ENCODE measurements at regions not wholly inside any gene's neighbourhood (a gene's known extent, or its start where the extent isn't known, plus 50 kb on each side); places are given as distances from the start of the nearest gene placed in this dataset.
"Not testable (repeated sequence)": the region's sequence is repeated elsewhere in the genome, so short reads cannot be mapped to it uniquely, and the experiment has no call there.

GRCh38 chr2:9708683-9709538, 78.1 kb upstream of the YWHAQ start:
- DNase-seq, result no peak

GRCh38 chr2:9709539-9710285, 78.9 kb upstream of the YWHAQ start:
- DNase-seq, result no peak

- no peak for DNase-seq
These were observed 79.5 kb upstream of the YWHAQ start for GRCh38 chr2:9710311-9710710.

- DNase-seq, result no peak
These were observed 81.5 kb upstream of the YWHAQ start for GRCh38 chr2:9712263-9712662.

- DNase-seq, result no peak
These were observed 83.9 kb upstream of the YWHAQ start for GRCh38 chr2:9714630-9715214.

- DNase-seq, result no peak
These were observed 84.4 kb upstream of the YWHAQ start for GRCh38 chr2:9715238-9715637.

GRCh38 chr2:9717886-9718451, 87.2 kb upstream of the YWHAQ start:
- no peak for DNase-seq

GRCh38 chr2:9720352-9721093, 89.7 kb upstream of the YWHAQ start:
- DNase-seq, result peak; percentile 87

- no peak for DNase-seq
These were observed 90.5 kb upstream of the YWHAQ start for GRCh38 chr2:9721344-9721743.

GRCh38 chr2:9722451-9722850, 91.7 kb upstream of the YWHAQ start:
- DNase-seq, result no peak

GRCh38 chr2:9724565-9724964, 93.8 kb upstream of the YWHAQ start:
- DNase-seq, result no peak

- DNase-seq, result no peak
These were observed 94.3 kb upstream of the YWHAQ start for GRCh38 chr2:9725106-9725505.

GRCh38 chr2:9726016-9726415, 95.2 kb upstream of the YWHAQ start:
- not testable (repeated sequence) for DNase-seq

GRCh38 chr2:9730523-9730922, 99.7 kb upstream of the YWHAQ start:
- DNase-seq, result not testable (repeated sequence)

- DNase-seq, result no peak
These were observed 102.0 kb upstream of the YWHAQ start for GRCh38 chr2:9732824-9733223.

- no peak for DNase-seq
These were observed 103.5 kb upstream of the YWHAQ start for GRCh38 chr2:9734308-9734707.

- DNase-seq, result no peak
These were observed 104.5 kb upstream of the YWHAQ start for GRCh38 chr2:9735335-9735734.

GRCh38 chr2:9736021-9736420, 105.2 kb upstream of the YWHAQ start:
- DNase-seq, result peak; percentile 33

GRCh38 chr2:9737053-9737875, 106.0 kb upstream of the TAF1B start:
- no peak for DNase-seq

GRCh38 chr2:9738062-9738461, 105.2 kb upstream of the TAF1B start:
- DNase-seq, result no peak

- no peak for DNase-seq
These were observed 104.5 kb upstream of the TAF1B start for GRCh38 chr2:9738535-9739496.
